A549 (cell line): ENCODE measurements at regions not wholly inside any gene's neighbourhood (a gene's known extent, or its start where the extent isn't known, plus 50 kb on each side); places are given as distances from the start of the nearest gene placed in this dataset.

Source experiments
- ATAC-seq, 2 experiments: fragments of 200-7000 bp in 1 of 2; fragments of >200 bp in 1 of 2; cut with Nextera tagmentation in 1 of 2; cut with Tn5 transposase in 1 of 2; 3 replicates each; pipeline versions ENCODE4 v1.8.0 to v1.9.1; 2018 to 2020; ENCODE audit warnings: mild to moderate bottlenecking in 1 of 2, moderate library complexity in 1 of 2
- CTCF ChIA-PET: fragments of 300-600 bp; sonication (Branson Sonifier 250); formaldehyde crosslinking; extraction: SDS; loops from one replicate; lab custom pipeline; 2021; ENCODE audit warnings: antibody characterized with exemption, inconsistent platforms; lab: Yijun Ruan, JAX
- POLR2A ChIA-PET: fragments of 350-600 bp; formaldehyde crosslinking; extraction: SDS; loops from one replicate; lab custom pipeline; 2021; ENCODE audit warnings: antibody characterized with exemption, inconsistent platforms; lab: Yijun Ruan, JAX
- DNase-seq, 2 experiments: peaks; one replicate each; pipeline versions ENCODE4 v3.0.0 to v3.0.0-alpha.2; 2011 to 2016; ENCODE audit warnings: low read depth in 1 of 2, low spot score in 1 of 2
- FAIRE-seq: peaks from 2 replicates; lab custom pipeline; 2011; peaks lifted over from hg19 to GRCh38; lab: Jason Lieb, UNC
- H3K27ac ChIP-seq, 2 experiments: fragments of >200 bp; sonication (Bioruptor Twin); formaldehyde crosslinking; 3 replicates each; pipeline ENCODE4 v1.5.1; 2016 to 2017
- H3K4me1 ChIP-seq: fragments of >200 bp; sonication (Bioruptor Twin); formaldehyde crosslinking; 3 replicates; pipeline ENCODE4 v1.6.1; 2016
- H3K4me2 ChIP-seq: fragments of >200 bp; sonication (Bioruptor Twin); formaldehyde crosslinking; 3 replicates; pipeline ENCODE4 v1.6.1; 2016
- H3K4me3 ChIP-seq: fragments of >200 bp; sonication (Bioruptor Twin); formaldehyde crosslinking; 3 replicates; pipeline ENCODE4 v1.5.1; 2016
- H3K9me3 ChIP-seq: fragments of >200 bp; sonication (Bioruptor Twin); formaldehyde crosslinking; 3 replicates; pipeline ENCODE4 v1.6.1; 2016
- ATOH8 ChIP-seq: fragments of 250-450 bp; sonication (Bioruptor Pico); IDR thresholded peaks from 2 replicates; pipeline ENCODE4 v1.5.0; 2020; ENCODE audit warnings: low read depth, mild to moderate bottlenecking, moderate library complexity
- CBX2 ChIP-seq: fragments of 200-600 bp; sonication (generic); IDR thresholded peaks from 2 replicates; pipeline ENCODE4 v1.6.1; 2016; ENCODE audit warnings: low read depth, mild to moderate bottlenecking, borderline replicate concordance
- CBX8 ChIP-seq: fragments of 200-600 bp; sonication (generic); IDR thresholded peaks from 2 replicates; pipeline ENCODE4 v1.6.1; 2016
- EHMT2 ChIP-seq: fragments of 200-600 bp; sonication (generic); IDR thresholded peaks from 2 replicates; pipeline ENCODE4 v1.6.1; 2016; ENCODE audit warnings: antibody characterized with exemption, low read depth, mild to moderate bottlenecking, moderate library complexity
- EP300 ChIP-seq, 2 experiments: fragments of >200 bp; sonication (Bioruptor Twin); formaldehyde crosslinking; IDR thresholded peaks; 2 replicates in 1 of 2; 3 replicates in 1 of 2; pipeline ENCODE4 v1.6.1; 2016 to 2017
- FOSL2 ChIP-seq, 2 experiments: fragments of 450-650 bp in 1 of 2; fragments of >200 bp in 1 of 2; sonication (Bioruptor Twin) in 1 of 2; formaldehyde crosslinking; IDR thresholded peaks; 2 replicates each; pipeline versions ENCODE4 v1.5.0 to v1.6.1; 2016 to 2020; ENCODE audit warnings: mild to moderate bottlenecking in 1 of 2, moderate library complexity in 1 of 2
- HDAC2 ChIP-seq: fragments of 200-600 bp; sonication (generic); IDR thresholded peaks from 2 replicates; pipeline ENCODE4 v1.6.1; 2016
- HOXB5 ChIP-seq: fragments of 250-450 bp; sonication (Bioruptor Pico); IDR thresholded peaks from 2 replicates; pipeline ENCODE4 v1.5.0; 2020; ENCODE audit warnings: mild to moderate bottlenecking, moderate library complexity
- JUN ChIP-seq, 2 experiments: fragments of >200 bp; sonication (Bioruptor Twin); formaldehyde crosslinking; IDR thresholded peaks; 2 replicates in 1 of 2; 3 replicates in 1 of 2; pipeline ENCODE4 v1.6.1; 2016 to 2017
- JUNB ChIP-seq: fragments of >200 bp; sonication (Bioruptor Twin); formaldehyde crosslinking; IDR thresholded peaks from 2 replicates; pipeline ENCODE4 v1.6.1; 2016
- KDM1A ChIP-seq: fragments of 200-600 bp; sonication (generic); IDR thresholded peaks from 2 replicates; pipeline ENCODE4 v1.6.1; 2016; ENCODE audit warnings: low read depth, mild to moderate bottlenecking
- MAFK ChIP-seq: fragments of 450-650 bp; IDR thresholded peaks from 2 replicates; pipeline ENCODE4 v1.6.1; 2014; ENCODE audit not compliant: partially characterized antibody
- MAZ ChIP-seq: fragments of 150-350 bp; IDR thresholded peaks from 2 replicates; pipeline ENCODE4 v1.6.1; 2014; ENCODE audit warnings: antibody characterized with exemption, low read depth, low read length, borderline replicate concordance
- NFE2L2 ChIP-seq: fragments of 150-350 bp; conservative IDR thresholded peaks from 2 replicates; pipeline ENCODE4 v1.6.1; 2014; ENCODE audit warnings: low read length
- NR3C1 ChIP-seq: fragments of >200 bp; sonication (Bioruptor Twin); formaldehyde crosslinking; IDR thresholded peaks from 3 replicates; pipeline ENCODE4 v1.6.1; 2017
- PHF8 ChIP-seq: fragments of 200-600 bp; sonication (generic); IDR thresholded peaks from 2 replicates; pipeline ENCODE4 v1.6.1; 2016; ENCODE audit warnings: low read depth, mild to moderate bottlenecking, antibody characterized with exemption, moderate library complexity, borderline replicate concordance
- REST ChIP-seq: fragments of 200-600 bp; sonication (generic); IDR thresholded peaks from 2 replicates; pipeline ENCODE4 v1.6.1; 2016; ENCODE audit warnings: antibody characterized with exemption, mild to moderate bottlenecking, moderate library complexity
- RNF2 ChIP-seq: fragments of 200-600 bp; sonication (generic); IDR thresholded peaks from 2 replicates; pipeline ENCODE4 v1.6.1; 2016; ENCODE audit warnings: low read depth, mild to moderate bottlenecking, antibody characterized with exemption, moderate library complexity, borderline replicate concordance
- SMC3 ChIP-seq: fragments of >200 bp; sonication (Bioruptor Twin); formaldehyde crosslinking; IDR thresholded peaks from 3 replicates; pipeline ENCODE4 v1.6.1; 2018; ENCODE audit warnings: inconsistent platforms
- TFCP2L1 ChIP-seq: fragments of 250-450 bp; sonication (Bioruptor Pico); IDR thresholded peaks from 2 replicates; pipeline ENCODE4 v1.5.0; 2021; ENCODE audit warnings: mild to moderate bottlenecking
- ZC3H11A ChIP-seq: fragments of 450-650 bp; IDR thresholded peaks from 2 replicates; pipeline ENCODE4 v1.6.1; 2014; ENCODE audit warnings: antibody characterized with exemption, mild to moderate bottlenecking
- ZNF302 ChIP-seq: fragments of 250-450 bp; sonication (Bioruptor Pico); IDR thresholded peaks from 2 replicates; pipeline ENCODE4 v1.9.0; 2021; ENCODE audit warnings: inconsistent platforms, mild to moderate bottlenecking, moderate library complexity
- WGBS: methylation state at CpG from one replicate; pipeline ENCODE4 v1.1.6; 2017; ENCODE audit errors: missing lambda C conversion rate; 5-methylcytosine and 5-hydroxymethylcytosine counted together
- TF ChIP-seq, protein P1 (sequence below): fragments of 150-350 bp; IDR thresholded peaks from 2 replicates; pipeline ENCODE4 v1.6.1; 2014; ENCODE audit warnings: low read depth, mild to moderate bottlenecking, low read length

DNA sequence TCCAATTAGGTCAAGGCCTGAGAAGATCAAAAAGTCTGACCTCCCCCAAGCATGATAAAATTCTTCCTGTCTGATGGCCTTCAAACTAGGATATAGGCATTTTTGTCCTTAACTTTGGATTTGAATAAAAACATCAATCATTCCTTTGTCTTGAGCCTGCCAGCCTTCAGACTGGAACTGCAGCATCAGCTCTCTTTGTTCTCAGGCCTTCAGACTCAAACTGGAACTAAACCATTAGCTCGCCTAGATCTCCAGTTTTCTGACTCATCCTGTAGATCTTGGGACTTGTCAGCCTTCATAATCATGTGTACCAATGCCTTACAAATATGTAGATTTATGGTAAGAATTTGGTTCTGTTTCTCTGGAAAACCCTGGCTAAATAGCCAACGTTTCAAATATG is 721.7 kb downstream of the GALC start:
- no peak for DNase-seq
- Histone ChIP-seq H3K9me3 (no peaks in the 10 kb centered on the region), H3K27ac (no peak overlapping the region), H3K4me3 (no peak overlapping the region), H3K4me1 (no peaks in the 10 kb centered on the region), H3K4me2 (no peak overlapping the region)
- no peak for ATAC-seq
- no peak for FAIRE-seq
- POLR2A ChIA-PET, result no interaction called here
- 6% methylated on average over 2 of the region's 2 CpGs for WGBS
- CTCF ChIA-PET, result no interaction called here
- TF ChIP-seq NR3C1, result no peak
- no peak for TF ChIP-seq PHF8
- no peak for TF ChIP-seq HDAC2
- TF ChIP-seq SMC3, result no peak
- TF ChIP-seq JUNB, result no peak
- TF ChIP-seq ZNF302 (CRISPR knock-in tag), result no peak
- TF ChIP-seq EHMT2, result no peak
- no peak for TF ChIP-seq KDM1A
- TF ChIP-seq, protein P1, sequence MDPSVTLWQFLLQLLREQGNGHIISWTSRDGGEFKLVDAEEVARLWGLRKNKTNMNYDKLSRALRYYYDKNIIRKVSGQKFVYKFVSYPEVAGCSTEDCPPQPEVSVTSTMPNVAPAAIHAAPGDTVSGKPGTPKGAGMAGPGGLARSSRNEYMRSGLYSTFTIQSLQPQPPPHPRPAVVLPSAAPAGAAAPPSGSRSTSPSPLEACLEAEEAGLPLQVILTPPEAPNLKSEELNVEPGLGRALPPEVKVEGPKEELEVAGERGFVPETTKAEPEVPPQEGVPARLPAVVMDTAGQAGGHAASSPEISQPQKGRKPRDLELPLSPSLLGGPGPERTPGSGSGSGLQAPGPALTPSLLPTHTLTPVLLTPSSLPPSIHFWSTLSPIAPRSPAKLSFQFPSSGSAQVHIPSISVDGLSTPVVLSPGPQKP, result no peak
- no peak for TF ChIP-seq CBX8
- TF ChIP-seq CBX2, result no peak
- TF ChIP-seq TFCP2L1 (CRISPR knock-in tag), result no peak
- no peak for TF ChIP-seq FOSL2 (IDR thresholded peaks at IDR 0.05)
- TF ChIP-seq FOSL2 (CRISPR knock-in tag; IDR thresholded peaks at IDR 0.05), result no peak
- no peak for TF ChIP-seq MAZ

GRCh38 chr14:87268997-87269396 is 724.0 kb downstream of the GALC start:
- ATAC-seq (no peak), FAIRE-seq (no peak), DNase-seq (no peak)
- Histone ChIP-seq H3K9me3 (no peaks in the 10 kb centered on the region), H3K4me3 (no peak overlapping the region), H3K27ac (no peak overlapping the region), H3K4me1 (no peaks in the 10 kb centered on the region), H3K4me2 (no peak overlapping the region)
- CTCF ChIA-PET, result no interaction called here
- POLR2A ChIA-PET, result no interaction called here
- 0% methylated on average over 2 of the region's 2 CpGs for WGBS
- TF ChIP-seq REST (no peak), SMC3 (no peak), MAZ (no peak), RNF2 (no peak), MAFK (no peak), ZC3H11A (no peak), FOSL2 (IDR thresholded peaks at IDR 0.05) (no peak), FOSL2 (CRISPR knock-in tag; IDR thresholded peaks at IDR 0.05) (no peak), PHF8 (no peak), EP300 (IDR thresholded peaks at IDR 0.05) (no peak), ATOH8 (CRISPR knock-in tag) (no peak), HOXB5 (no peak), NFE2L2 (no peak), JUNB (no peak), JUN (IDR thresholded peaks at IDR 0.05) (no peak), HDAC2 (no peak)
